ENCODE measurements at regions not wholly inside any gene's neighbourhood (a gene's known extent, or its start where the extent isn't known, plus 50 kb on each side); places are given as distances from the start of the nearest gene placed in this dataset.

DNA sequence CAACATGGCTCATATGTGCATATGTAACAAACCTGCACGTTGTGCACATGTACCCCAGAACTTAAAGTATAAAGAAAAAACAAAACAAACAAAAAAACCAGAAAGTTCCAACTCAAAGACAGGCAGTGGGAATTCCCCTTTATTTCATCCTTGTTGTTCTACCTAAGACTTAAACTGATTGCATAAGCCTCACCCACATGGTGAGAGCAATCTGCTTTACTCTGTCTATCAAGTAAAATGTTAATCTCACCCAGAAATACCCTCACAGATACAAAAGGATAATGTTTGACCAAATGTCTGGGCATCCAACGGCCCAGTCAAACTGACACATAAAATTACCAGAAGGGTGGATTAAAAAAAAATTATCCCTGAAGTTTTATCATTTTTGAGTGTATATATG, 190.9 kb upstream of the PLSCR5 start:
- TF ChIP-seq, protein P1, sequence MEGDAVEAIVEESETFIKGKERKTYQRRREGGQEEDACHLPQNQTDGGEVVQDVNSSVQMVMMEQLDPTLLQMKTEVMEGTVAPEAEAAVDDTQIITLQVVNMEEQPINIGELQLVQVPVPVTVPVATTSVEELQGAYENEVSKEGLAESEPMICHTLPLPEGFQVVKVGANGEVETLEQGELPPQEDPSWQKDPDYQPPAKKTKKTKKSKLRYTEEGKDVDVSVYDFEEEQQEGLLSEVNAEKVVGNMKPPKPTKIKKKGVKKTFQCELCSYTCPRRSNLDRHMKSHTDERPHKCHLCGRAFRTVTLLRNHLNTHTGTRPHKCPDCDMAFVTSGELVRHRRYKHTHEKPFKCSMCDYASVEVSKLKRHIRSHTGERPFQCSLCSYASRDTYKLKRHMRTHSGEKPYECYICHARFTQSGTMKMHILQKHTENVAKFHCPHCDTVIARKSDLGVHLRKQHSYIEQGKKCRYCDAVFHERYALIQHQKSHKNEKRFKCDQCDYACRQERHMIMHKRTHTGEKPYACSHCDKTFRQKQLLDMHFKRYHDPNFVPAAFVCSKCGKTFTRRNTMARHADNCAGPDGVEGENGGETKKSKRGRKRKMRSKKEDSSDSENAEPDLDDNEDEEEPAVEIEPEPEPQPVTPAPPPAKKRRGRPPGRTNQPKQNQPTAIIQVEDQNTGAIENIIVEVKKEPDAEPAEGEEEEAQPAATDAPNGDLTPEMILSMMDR (IDR thresholded peaks at IDR 0.05; ENCODE audit: insufficient read depth, low read length, poor library complexity, severe bottlenecking), result no peak
- TF ChIP-seq EZH2phosphoT487 (conservative IDR thresholded peaks at IDR 0.05; ENCODE audit: low read length), result no peak
